Activated CD4-positive, alpha-beta T cell treated with anti-CD3 and anti-CD28 coated beads, Interleukin-2, amount 10 ng/mL, durations not matched to agents 24 days and 14 days (primary cell): ENCODE measurements at regions not wholly inside any gene's neighbourhood (a gene's known extent, or its start where the extent isn't known, plus 50 kb on each side); places are given as distances from the start of the nearest gene placed in this dataset.

ENCODE experiments used
- DNase-seq: peaks from one replicate; pipeline ENCODE4 v3.0.0; 2022
- H3K27ac Mint-ChIP-seq: one replicate; pipeline ENCODE4 v1.8.0; 2022; ENCODE audit warnings: mild to moderate bottlenecking, mixed read lengths
- H3K27me3 Mint-ChIP-seq: one replicate; pipeline ENCODE4 v1.8.0; 2022; ENCODE audit warnings: mixed read lengths
- H3K36me3 Mint-ChIP-seq: one replicate; pipeline ENCODE4 v1.8.0; 2022; ENCODE audit warnings: low read depth, mild to moderate bottlenecking, mixed read lengths
- H3K4me1 Mint-ChIP-seq: one replicate; pipeline ENCODE4 v1.8.0; 2021; ENCODE audit warnings: mixed read lengths
- H3K4me3 Mint-ChIP-seq: one replicate; pipeline ENCODE4 v1.8.0; 2022; ENCODE audit warnings: mild to moderate bottlenecking, moderate library complexity, mixed read lengths
- H3K9me3 Mint-ChIP-seq: one replicate; pipeline ENCODE4 v1.8.0; 2021; ENCODE audit warnings: mixed read lengths
- intact Hi-C: fragments of 100-400 bp; cut with micrococcal nuclease; formaldehyde crosslinking; loops from one replicate; pipeline ENCODE4 v1.15.1; 2023

GRCh38 chr2:35410431-35411061 is 945.0 kb upstream of the CRIM1 start:
- Mint-ChIP-seq H3K36me3 (no peaks in the 10 kb centered on the region), H3K4me3 (no peak overlapping the region), H3K27me3 (no peaks in the 10 kb centered on the region), H3K4me1 (no peaks in the 10 kb centered on the region), H3K9me3 (no peaks in the 10 kb centered on the region), H3K27ac (no peak overlapping the region)
- intact Hi-C loops: loop anchor here (1.0 kb wide), 1 partner anchor 1314 kb away; no protein-coding TSS in a partner anchor
- DNase-seq: peak; percentile 78

- intact Hi-C loops: loop anchor here (1.0 kb wide), 1 partner anchor 1313 kb away; no protein-coding TSS in a partner anchor
- H3K27ac Mint-ChIP-seq: no peak overlapping the region
- no peak for DNase-seq
- no peaks in the 10 kb centered on the region for H3K36me3 Mint-ChIP-seq
- H3K4me3 Mint-ChIP-seq: no peak overlapping the region
- no peaks in the 10 kb centered on the region for H3K27me3 Mint-ChIP-seq
- no peaks in the 10 kb centered on the region for H3K4me1 Mint-ChIP-seq
- H3K9me3 Mint-ChIP-seq: no peaks in the 10 kb centered on the region
Measured at GRCh38 chr2:35409762-35410161, 945.8 kb upstream of the CRIM1 start.

GRCh38 chr2:35408320-35408719 is 947.3 kb upstream of the CRIM1 start:
- Mint-ChIP-seq H3K4me3 (no peak overlapping the region), H3K27me3 (no peaks in the 10 kb centered on the region), H3K36me3 (no peaks in the 10 kb centered on the region), H3K9me3 (no peaks in the 10 kb centered on the region), H3K27ac (no peak overlapping the region), H3K4me1 (no peaks in the 10 kb centered on the region)
- intact Hi-C loops: no loop called here
- DNase-seq: no peak

- Mint-ChIP-seq H3K36me3 (no peaks in the 10 kb centered on the region), H3K4me3 (no peak overlapping the region), H3K27me3 (no peaks in the 10 kb centered on the region), H3K27ac (no peak overlapping the region), H3K9me3 (no peaks in the 10 kb centered on the region), H3K4me1 (no peaks in the 10 kb centered on the region)
- DNase-seq: no peak
- intact Hi-C loops: no loop called here
Measured at GRCh38 chr2:35391736-35392442, 963.7 kb upstream of the CRIM1 start.

- Mint-ChIP-seq H3K27me3 (no peaks in the 10 kb centered on the region), H3K4me1 (no peaks in the 10 kb centered on the region), H3K9me3 (no peaks in the 10 kb centered on the region), H3K36me3 (no peaks in the 10 kb centered on the region), H3K4me3 (no peak overlapping the region), H3K27ac (no peak overlapping the region)
- intact Hi-C loops: no loop called here
- DNase-seq: no peak
Measured at GRCh38 chr2:35378791-35379190, 976.8 kb upstream of the CRIM1 start.

GRCh38 chr2:35374845-35375244 is 980.7 kb upstream of the CRIM1 start:
- H3K27me3 Mint-ChIP-seq: no peaks in the 10 kb centered on the region
- H3K4me1 Mint-ChIP-seq: no peaks in the 10 kb centered on the region
- no peaks in the 10 kb centered on the region for H3K36me3 Mint-ChIP-seq
- no peak overlapping the region for H3K4me3 Mint-ChIP-seq
- DNase-seq: no peak
- no peak overlapping the region for H3K27ac Mint-ChIP-seq
- intact Hi-C loops: no loop called here
- no peaks in the 10 kb centered on the region for H3K9me3 Mint-ChIP-seq

- no peaks in the 10 kb centered on the region for H3K36me3 Mint-ChIP-seq
- H3K27me3 Mint-ChIP-seq: no peaks in the 10 kb centered on the region
- DNase-seq: no peak
- no peaks in the 10 kb centered on the region for H3K4me1 Mint-ChIP-seq
- H3K9me3 Mint-ChIP-seq: no peaks in the 10 kb centered on the region
- intact Hi-C loops: no loop called here
- H3K4me3 Mint-ChIP-seq: no peak overlapping the region
- no peak overlapping the region for H3K27ac Mint-ChIP-seq
Measured at GRCh38 chr2:35365859-35366258, 989.7 kb upstream of the CRIM1 start.

- Mint-ChIP-seq H3K4me1 (no peaks in the 10 kb centered on the region), H3K27me3 (no peaks in the 10 kb centered on the region), H3K36me3 (no peaks in the 10 kb centered on the region), H3K4me3 (no peak overlapping the region), H3K27ac (no peak overlapping the region), H3K9me3 (peaks cover 4% of the 10 kb centered on the region)
- intact Hi-C loops: no loop called here
- no peak for DNase-seq
Measured at GRCh38 chr2:35356332-35356731, 999.2 kb upstream of the CRIM1 start.

- DNase-seq: no peak
- H3K36me3 Mint-ChIP-seq: no peaks in the 10 kb centered on the region
- H3K27ac Mint-ChIP-seq: no peak overlapping the region
- intact Hi-C loops: no loop called here
- peaks cover 4% of the 10 kb centered on the region for H3K9me3 Mint-ChIP-seq
- H3K4me1 Mint-ChIP-seq: no peaks in the 10 kb centered on the region
- H3K27me3 Mint-ChIP-seq: no peaks in the 10 kb centered on the region
- no peak overlapping the region for H3K4me3 Mint-ChIP-seq
Measured at GRCh38 chr2:35355056-35355455, 1000.5 kb upstream of the CRIM1 start.

- Mint-ChIP-seq H3K4me1 (no peaks in the 10 kb centered on the region), H3K4me3 (no peak overlapping the region), H3K27ac (no peak overlapping the region), H3K27me3 (no peaks in the 10 kb centered on the region), H3K36me3 (no peaks in the 10 kb centered on the region), H3K9me3 (no peaks in the 10 kb centered on the region)
- no peak for DNase-seq
- intact Hi-C loops: no loop called here
Measured at GRCh38 chr2:35347561-35347960, 1008.0 kb upstream of the CRIM1 start.

GRCh38 chr2:35343135-35343534 is 1012.4 kb upstream of the CRIM1 start:
- H3K36me3 Mint-ChIP-seq: no peaks in the 10 kb centered on the region
- DNase-seq: no peak
- H3K9me3 Mint-ChIP-seq: no peaks in the 10 kb centered on the region
- intact Hi-C loops: no loop called here
- no peak overlapping the region for H3K27ac Mint-ChIP-seq
- H3K4me3 Mint-ChIP-seq: no peak overlapping the region
- no peaks in the 10 kb centered on the region for H3K27me3 Mint-ChIP-seq
- no peaks in the 10 kb centered on the region for H3K4me1 Mint-ChIP-seq

GRCh38 chr2:35339211-35339610 is 1016.4 kb upstream of the CRIM1 start:
- Mint-ChIP-seq H3K27ac (no peak overlapping the region), H3K27me3 (no peaks in the 10 kb centered on the region), H3K9me3 (no peaks in the 10 kb centered on the region), H3K4me1 (no peaks in the 10 kb centered on the region), H3K36me3 (no peaks in the 10 kb centered on the region), H3K4me3 (no peak overlapping the region)
- intact Hi-C loops: no loop called here
- no peak for DNase-seq

- Mint-ChIP-seq H3K9me3 (no peaks in the 10 kb centered on the region), H3K27me3 (no peaks in the 10 kb centered on the region), H3K4me1 (no peaks in the 10 kb centered on the region), H3K36me3 (no peaks in the 10 kb centered on the region), H3K4me3 (no peak overlapping the region), H3K27ac (no peak overlapping the region)
- no peak for DNase-seq
- intact Hi-C loops: no loop called here
Measured at GRCh38 chr2:35337922-35338321, 1017.7 kb upstream of the CRIM1 start.

GRCh38 chr2:35314049-35314448 is 1041.5 kb upstream of the CRIM1 start:
- H3K27ac Mint-ChIP-seq: no peak overlapping the region
- H3K9me3 Mint-ChIP-seq: no peaks in the 10 kb centered on the region
- no peak for DNase-seq
- H3K4me3 Mint-ChIP-seq: no peak overlapping the region
- no peaks in the 10 kb centered on the region for H3K27me3 Mint-ChIP-seq
- no peaks in the 10 kb centered on the region for H3K36me3 Mint-ChIP-seq
- H3K4me1 Mint-ChIP-seq: no peaks in the 10 kb centered on the region
- intact Hi-C loops: no loop called here

GRCh38 chr2:35301369-35301768 is 1054.2 kb upstream of the CRIM1 start:
- H3K36me3 Mint-ChIP-seq: no peaks in the 10 kb centered on the region
- no peak overlapping the region for H3K4me3 Mint-ChIP-seq
- intact Hi-C loops: no loop called here
- no peak overlapping the region for H3K27ac Mint-ChIP-seq
- H3K4me1 Mint-ChIP-seq: no peaks in the 10 kb centered on the region
- H3K27me3 Mint-ChIP-seq: no peaks in the 10 kb centered on the region
- no peaks in the 10 kb centered on the region for H3K9me3 Mint-ChIP-seq
- DNase-seq: no peak
